ENCODE measurements at regions not wholly inside any gene's neighbourhood (a gene's known extent, or its start where the extent isn't known, plus 50 kb on each side); places are given as distances from the start of the nearest gene placed in this dataset.
"Not testable (repeated sequence)": the region's sequence is repeated elsewhere in the genome, so short reads cannot be mapped to it uniquely, and the experiment has no call there.

GRCh38 chr16:88205482-88205881 is 177.3 kb upstream of the ZNF469 start:
- not testable (repeated sequence) for H3K4me3 ChIP-seq (ENCODE audit: low read depth, low read length)

- H3K4me3 ChIP-seq (ENCODE audit: low read depth, low read length) = not testable (repeated sequence)
Observed at GRCh38 chr16:88206006-88206405, 176.8 kb upstream of the ZNF469 start.

DNA sequence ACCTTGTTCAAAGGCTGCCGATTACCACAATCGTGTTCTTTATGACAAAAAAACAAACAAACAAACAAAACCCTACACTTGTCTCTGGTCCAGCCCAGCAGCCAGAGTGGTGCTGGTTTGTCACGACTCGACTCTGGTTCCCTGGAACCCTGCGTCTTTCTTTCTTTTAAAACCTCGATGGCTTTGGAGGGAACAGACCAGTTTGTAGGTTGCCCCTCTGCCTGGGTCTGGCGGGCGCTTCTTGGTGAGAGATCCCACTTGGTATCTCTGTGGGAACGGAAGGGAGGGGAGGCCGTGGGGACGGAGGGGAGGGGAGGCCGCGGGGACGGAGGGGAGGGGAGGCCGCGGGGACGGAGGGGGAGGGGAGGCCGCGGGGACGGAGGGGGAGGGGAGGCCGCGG is 176.2 kb upstream of the ZNF469 start:
- H3K4me3 ChIP-seq (ENCODE audit: low read depth, low read length) = not testable (repeated sequence)

GRCh38 chr16:88208112-88208511 is 174.6 kb upstream of the ZNF469 start:
- no peak for TF ChIP-seq CTCF (IDR thresholded peaks at IDR 0.05; ENCODE audit: borderline replicate concordance, insufficient read depth, low read depth, low read length)
- no peak overlapping the region for H3K4me3 ChIP-seq (ENCODE audit: low read depth, low read length)

DNA sequence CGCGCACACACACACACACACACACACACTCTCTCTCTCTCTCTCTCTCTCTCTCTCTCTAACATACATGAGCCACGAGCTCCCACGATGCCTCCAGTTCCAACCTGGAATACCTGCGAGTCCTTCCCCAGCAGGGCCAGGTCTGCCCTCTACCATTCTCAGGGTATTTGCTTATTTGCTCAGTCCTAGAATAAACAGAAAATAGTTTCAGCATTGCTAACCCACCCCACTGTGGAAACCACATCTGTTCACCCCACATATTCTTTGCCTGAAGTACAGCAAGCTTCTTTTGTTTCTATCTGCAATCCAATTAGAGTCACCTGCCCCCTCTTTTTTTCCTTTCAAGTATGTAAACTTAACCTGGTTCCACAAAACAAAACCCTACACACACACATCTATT is 174.0 kb upstream of the ZNF469 start:
- H3K4me3 ChIP-seq (ENCODE audit: low read depth, low read length) = not testable (repeated sequence)

GRCh38 chr16:88209579-88209978 is 173.2 kb upstream of the ZNF469 start:
- H3K4me3 ChIP-seq (ENCODE audit: low read depth, low read length) = not testable (repeated sequence)

GRCh38 chr16:88213937-88214336 is 168.8 kb upstream of the ZNF469 start:
- H3K4me3 ChIP-seq (ENCODE audit: low read depth, low read length) = not testable (repeated sequence)

GRCh38 chr16:88221001-88221761 is 161.6 kb upstream of the ZNF469 start:
- H3K4me3 ChIP-seq (ENCODE audit: low read depth, low read length) = not testable (repeated sequence)

- H3K4me3 ChIP-seq (ENCODE audit: low read depth, low read length) = not testable (repeated sequence)
Observed at GRCh38 chr16:88223696-88224095, 159.1 kb upstream of the ZNF469 start.

GRCh38 chr16:88224131-88224898 is 158.4 kb upstream of the ZNF469 start:
- not testable (repeated sequence) for H3K4me3 ChIP-seq (ENCODE audit: low read depth, low read length)

- not testable (repeated sequence) for H3K4me3 ChIP-seq (ENCODE audit: low read depth, low read length)
Observed at GRCh38 chr16:88225640-88226230, 157.0 kb upstream of the ZNF469 start.

- not testable (repeated sequence) for H3K4me3 ChIP-seq (ENCODE audit: low read depth, low read length)
Observed at GRCh38 chr16:88226302-88226701, 156.5 kb upstream of the ZNF469 start.

DNA sequence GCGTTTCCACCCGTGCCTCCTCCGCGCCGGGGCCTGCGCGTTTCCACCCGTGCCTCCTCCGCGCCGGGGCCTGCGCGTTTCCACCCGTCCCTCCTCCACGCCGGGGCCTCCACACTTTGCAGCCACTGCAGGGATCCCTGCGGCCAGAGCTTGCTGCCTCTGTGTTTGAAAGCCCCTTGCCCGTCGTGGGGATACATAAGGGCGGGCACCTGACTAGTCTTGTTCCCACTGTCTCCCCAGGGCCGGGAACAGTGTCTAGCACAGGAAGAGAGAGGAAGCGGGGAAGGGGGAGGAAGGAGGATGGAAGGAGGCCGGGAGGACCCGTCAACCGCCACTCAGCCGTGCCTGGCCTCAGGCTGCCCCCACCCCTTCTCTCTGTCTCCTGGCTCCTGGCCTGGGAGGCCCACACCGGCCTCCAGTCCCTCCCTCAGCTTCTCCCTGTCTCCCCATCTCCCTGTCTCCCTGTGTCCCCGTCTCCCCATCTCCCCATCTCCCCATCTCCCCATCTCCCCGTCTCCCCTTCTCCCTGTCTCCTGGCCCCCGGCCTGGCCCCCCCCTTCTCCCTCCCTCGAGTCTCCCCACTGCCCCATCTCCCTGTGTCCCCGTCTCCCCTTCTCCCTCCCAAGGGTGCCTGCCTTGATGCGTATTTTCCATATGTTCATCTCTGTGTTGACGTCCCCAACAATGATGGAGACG is 155.6 kb upstream of the ZNF469 start:
- not testable (repeated sequence) for H3K4me3 ChIP-seq (ENCODE audit: low read depth, low read length)

DNA sequence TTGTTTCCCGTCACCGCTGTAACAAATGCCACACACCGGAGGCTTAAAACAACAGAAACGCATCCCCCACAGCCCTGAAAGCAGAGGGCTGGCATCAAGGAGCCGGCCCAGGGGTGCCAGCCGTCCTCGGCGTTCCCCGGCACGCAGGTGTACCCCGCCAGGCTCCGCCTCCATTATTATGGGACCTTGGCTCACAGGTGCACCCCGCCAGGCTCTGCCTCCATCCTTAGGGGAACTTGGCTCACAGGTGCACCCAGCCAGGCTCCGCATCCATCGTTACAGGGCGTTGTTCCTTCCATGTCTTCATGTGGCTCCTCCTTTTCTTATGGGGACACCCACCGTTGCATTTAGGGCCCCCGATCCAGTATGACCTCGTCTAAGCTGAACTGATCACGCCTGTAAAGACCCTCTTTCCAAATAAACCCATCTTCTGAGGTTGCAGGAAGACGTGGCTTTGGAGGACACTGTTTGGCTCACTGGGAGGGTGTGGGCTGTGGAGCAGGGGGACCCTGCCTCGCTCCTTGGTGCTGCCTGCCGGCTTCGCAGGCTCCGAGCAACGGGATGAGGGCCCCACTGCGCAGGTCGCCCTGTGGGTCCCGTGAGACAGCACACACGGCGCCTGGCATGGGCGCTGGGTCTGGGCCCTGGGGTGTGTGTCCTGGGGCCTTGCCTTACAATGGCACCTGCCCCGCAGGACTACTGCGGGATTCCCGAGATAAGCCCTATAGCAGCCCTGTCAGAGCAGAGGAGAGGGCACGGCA is 154.9 kb upstream of the ZNF469 start:
- H3K4me3 ChIP-seq (ENCODE audit: low read depth, low read length) = not testable (repeated sequence)

DNA sequence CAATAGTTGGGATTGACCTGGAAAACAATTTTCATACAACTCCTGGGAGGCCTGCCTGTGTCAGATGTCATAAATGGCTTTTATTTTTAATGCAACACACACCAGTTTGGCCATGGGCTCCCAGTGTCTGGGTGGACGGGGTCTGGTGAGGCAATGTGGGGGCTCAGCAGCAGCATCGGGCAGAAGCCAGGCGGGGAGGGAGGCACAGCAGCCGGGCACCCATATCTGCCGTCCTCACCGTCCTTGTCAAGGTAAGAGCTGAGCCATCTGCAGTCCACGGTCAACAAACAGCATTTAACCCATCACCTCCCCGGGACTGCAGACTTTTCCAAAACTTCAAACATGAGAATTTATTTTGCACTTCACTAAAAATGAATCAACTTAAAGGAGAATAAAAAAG is 154.0 kb upstream of the ZNF469 start:
- not testable (repeated sequence) for H3K4me3 ChIP-seq (ENCODE audit: low read depth, low read length)

- H3K4me3 ChIP-seq (ENCODE audit: low read depth, low read length) = not testable (repeated sequence)
Observed at GRCh38 chr16:88229710-88230109, 153.0 kb upstream of the ZNF469 start.

DNA sequence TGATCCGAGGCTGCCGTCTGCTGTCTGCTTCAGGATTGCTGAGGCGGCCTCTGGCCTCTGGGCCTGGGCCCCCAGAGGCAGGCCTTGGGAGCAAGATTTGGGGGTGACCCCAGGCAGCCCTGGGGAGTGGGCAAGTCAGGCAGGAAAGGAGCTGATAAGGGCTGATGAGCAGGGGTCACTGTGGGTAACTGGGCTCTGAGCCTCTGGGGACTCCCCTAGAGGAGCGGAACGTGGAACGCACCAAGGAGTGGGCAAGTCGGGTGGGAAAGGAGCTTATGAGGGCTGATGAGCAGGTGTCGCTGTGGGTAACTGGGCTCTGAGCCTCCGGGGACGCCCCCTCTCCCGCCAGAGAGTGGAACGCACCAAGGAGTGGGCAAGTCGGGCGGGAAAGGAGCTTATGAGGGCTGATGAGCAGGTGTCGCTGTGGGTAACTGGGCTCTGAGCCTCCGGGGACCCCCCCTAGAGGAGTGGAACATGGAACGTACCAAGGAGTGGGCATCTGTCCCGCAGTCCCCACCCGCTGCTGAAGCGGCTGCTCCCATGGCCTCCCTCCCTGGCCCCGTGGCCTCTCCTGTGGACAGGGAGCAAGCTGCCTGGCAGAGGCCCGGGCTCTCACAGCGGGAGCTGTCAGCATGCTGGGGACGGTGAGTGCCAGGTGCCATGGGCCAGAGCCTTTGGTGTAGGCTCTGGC is 152.3 kb upstream of the ZNF469 start:
- H3K4me3 ChIP-seq (ENCODE audit: low read depth, low read length) = not testable (repeated sequence)

DNA sequence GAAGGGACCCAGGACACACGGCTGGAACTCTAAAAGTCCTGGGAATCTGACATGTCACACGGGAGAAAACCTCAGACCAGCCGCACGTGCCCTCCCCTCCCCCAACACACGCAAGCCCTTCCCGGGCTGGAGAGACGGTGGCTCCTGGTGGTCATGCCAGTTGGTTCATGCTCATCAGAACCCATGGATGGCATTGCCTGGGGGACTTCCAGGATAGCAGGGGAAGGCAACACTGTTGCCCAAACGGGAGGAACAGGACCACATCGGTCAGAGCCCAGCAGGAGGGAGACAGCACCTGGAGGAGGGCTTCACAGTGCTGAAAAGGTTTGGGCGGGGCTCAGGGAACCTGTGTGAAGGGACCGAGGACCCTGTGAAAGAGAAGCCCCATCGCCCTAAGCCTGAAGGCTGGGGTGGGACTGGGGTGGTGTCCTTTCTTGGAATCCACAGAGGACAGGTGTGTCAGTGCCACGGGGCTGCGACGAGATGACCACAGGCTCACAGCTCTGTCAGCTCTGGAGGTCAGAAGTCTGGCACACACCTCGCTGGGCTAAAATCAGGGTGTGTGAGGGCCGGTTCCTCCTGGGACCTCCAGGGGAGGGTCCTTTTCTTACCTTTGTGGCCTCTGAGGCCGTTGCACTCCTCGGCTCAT is 151.7 kb upstream of the ZNF469 start:
- not testable (repeated sequence) for H3K4me3 ChIP-seq (ENCODE audit: low read depth, low read length)

All from GM12875 (cell line).